ENCODE measurements at regions not wholly inside any gene's neighbourhood (a gene's known extent, or its start where the extent isn't known, plus 50 kb on each side); places are given as distances from the start of the nearest gene placed in this dataset.

DNA sequence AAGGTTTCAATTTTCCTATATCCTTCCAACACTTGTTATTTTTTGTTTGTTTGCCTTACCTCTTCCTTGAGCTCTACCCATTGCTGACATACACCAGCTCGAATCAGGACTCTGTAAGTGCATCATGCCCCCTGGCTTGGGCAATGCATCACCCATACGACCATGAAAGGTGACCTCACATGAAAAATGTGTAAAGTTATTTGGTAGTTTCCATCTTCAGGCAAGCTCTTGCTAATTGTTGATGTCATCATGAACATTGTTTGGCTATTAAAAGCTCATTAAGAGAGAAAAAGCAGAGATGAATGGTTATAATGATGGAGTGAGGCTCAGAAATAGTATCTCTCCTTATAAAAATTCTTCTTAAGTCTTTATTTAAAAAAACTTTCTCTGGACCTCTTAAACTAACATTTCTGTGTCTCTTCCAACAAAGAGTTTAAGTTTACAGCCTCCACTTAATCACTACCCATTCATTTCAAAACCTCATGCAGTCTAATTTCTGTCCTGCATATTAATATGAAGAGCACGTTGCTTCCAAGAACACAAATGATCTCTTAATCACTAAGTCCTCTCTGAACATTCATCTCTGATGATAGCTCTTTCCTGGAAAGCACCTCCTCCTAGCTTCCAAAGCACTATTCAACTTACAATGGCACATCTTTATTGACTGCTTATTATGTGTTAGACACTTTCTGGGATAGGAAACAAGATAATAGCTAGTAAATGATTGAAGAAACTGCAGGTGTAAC is 236.3 kb downstream of the NFKBIZ start:
- H3K9me3 ChIP-seq = no peaks in the 10 kb centered on the region
- TF ChIP-seq, protein P1, sequence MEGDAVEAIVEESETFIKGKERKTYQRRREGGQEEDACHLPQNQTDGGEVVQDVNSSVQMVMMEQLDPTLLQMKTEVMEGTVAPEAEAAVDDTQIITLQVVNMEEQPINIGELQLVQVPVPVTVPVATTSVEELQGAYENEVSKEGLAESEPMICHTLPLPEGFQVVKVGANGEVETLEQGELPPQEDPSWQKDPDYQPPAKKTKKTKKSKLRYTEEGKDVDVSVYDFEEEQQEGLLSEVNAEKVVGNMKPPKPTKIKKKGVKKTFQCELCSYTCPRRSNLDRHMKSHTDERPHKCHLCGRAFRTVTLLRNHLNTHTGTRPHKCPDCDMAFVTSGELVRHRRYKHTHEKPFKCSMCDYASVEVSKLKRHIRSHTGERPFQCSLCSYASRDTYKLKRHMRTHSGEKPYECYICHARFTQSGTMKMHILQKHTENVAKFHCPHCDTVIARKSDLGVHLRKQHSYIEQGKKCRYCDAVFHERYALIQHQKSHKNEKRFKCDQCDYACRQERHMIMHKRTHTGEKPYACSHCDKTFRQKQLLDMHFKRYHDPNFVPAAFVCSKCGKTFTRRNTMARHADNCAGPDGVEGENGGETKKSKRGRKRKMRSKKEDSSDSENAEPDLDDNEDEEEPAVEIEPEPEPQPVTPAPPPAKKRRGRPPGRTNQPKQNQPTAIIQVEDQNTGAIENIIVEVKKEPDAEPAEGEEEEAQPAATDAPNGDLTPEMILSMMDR (IDR thresholded peaks at IDR 0.05) = no peak
- no peaks in the 10 kb centered on the region for H3K4me1 ChIP-seq
- H3K27ac ChIP-seq = no peak overlapping the region
- 73 to 74% methylated on average over 3 of the region's 3 CpGs for WGBS, 2 donors
- H3K27me3 ChIP-seq = no peaks in the 10 kb centered on the region
- no peak overlapping the region for H3K4me3 ChIP-seq
- H3K36me3 ChIP-seq (ENCODE audit: low read depth, missing control alignments) = no peaks in the 10 kb centered on the region
- no peak for DNase-seq
- intact Hi-C loops (cut with DNase I; ENCODE audit: low total_unique reads) = no loop called here

DNA sequence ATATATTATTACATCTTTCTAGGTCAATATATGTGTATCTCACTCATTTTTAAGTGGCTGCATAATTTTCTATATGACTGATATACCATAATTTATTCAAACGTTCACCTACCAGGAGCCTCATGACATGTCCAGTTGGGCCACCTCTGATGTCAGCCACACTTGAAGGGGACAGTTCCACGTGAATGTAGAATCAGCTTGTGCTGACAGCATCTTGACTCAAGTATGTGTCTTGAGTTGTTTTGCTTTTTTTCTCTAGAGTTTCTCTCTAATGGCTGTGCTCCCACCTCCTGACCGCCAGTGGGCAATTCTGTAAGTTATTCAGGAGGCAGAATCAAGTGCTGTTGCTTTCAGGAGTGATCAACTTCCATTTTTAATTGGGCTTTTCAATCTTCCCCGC is 237.9 kb downstream of the NFKBIZ start:
- Histone ChIP-seq H3K4me3 (no peak overlapping the region), H3K4me1 (no peaks in the 10 kb centered on the region), H3K9me3 (no peaks in the 10 kb centered on the region), H3K27ac (no peak overlapping the region), H3K27me3 (no peaks in the 10 kb centered on the region), H3K36me3 (ENCODE audit: low read depth, missing control alignments) (no peaks in the 10 kb centered on the region)
- no peak for DNase-seq
- TF ChIP-seq, protein P1 (IDR thresholded peaks at IDR 0.05) = no peak
- no peak for TF ChIP-seq POLR2A (IDR thresholded peaks at IDR 0.05)
- WGBS, 2 donors = 83% methylated on average over 4 of the region's 4 CpGs
- intact Hi-C loops (cut with DNase I; ENCODE audit: low total_unique reads) = no loop called here

DNA sequence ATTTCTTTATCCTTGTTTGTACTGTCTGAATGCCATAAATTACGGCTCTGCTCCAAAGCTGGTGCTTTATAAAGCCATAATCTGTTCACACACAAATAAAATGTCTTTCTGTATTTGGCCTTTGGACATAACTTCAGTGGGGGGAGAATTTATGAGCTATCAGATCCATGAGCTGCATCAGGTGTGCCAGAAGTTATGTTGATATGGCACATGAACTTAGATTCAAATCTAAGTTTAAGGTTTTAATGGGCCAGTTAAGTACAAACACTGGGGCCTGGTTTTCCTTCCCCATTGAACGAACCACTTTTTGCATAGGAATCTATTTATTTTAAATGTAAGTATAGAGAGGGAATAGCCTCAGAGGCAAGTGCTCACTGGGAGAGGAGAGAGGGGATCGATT is 239.9 kb downstream of the NFKBIZ start:
- 58 to 62% methylated on average over 3 of the region's 3 CpGs for WGBS, 2 donors
- Histone ChIP-seq H3K36me3 (ENCODE audit: low read depth, missing control alignments) (no peaks in the 10 kb centered on the region), H3K4me3 (no peak overlapping the region), H3K9me3 (no peaks in the 10 kb centered on the region), H3K27ac (no peak overlapping the region), H3K4me1 (no peaks in the 10 kb centered on the region), H3K27me3 (no peaks in the 10 kb centered on the region)
- intact Hi-C loops (cut with DNase I; ENCODE audit: low total_unique reads) = no loop called here
- TF ChIP-seq, protein P1 (IDR thresholded peaks at IDR 0.05) = no peak
- TF ChIP-seq POLR2A (IDR thresholded peaks at IDR 0.05) = no peak
- DNase-seq = no peak

DNA sequence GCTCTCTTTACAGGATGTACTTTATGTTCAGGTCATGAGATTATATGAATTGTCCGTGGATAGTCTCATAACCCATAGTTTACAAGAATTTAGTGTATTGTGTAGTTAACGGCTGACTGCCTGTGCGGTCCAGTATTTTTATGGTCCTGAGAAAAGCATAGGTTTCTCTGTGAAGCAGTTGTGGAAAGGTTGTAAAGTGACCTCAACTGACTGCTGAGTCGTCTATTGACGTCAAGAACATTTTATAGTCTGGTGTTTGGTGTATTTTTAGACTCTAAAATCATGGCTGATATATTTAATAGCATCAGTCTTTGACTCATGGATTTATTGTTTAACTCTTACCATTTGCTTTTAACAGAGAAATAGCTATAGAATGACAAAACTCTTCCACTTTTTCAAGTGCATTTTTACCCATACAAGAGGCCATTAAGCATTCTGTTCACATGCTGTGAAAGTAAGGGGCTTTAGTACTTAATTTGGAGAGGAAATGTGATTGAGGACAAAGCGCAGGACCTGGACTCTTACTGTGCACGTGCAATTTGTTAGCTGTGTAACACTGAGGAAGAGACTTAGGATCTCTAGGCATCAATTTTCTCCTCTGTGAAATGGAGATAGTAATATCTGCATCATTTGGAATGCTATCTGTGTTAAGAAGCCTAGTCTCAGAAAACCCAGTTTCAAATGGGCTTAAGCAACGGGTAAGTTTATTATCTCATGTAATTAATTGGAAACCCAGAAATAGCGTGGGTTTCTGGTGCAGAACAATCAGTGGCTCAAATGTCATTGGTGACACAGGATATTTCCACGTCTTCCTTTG is 240.8 kb downstream of the NFKBIZ start:
- intact Hi-C loops (cut with DNase I; ENCODE audit: low total_unique reads) = no loop called here
- WGBS, 2 donors = 64 to 65% methylated on average over 10 of the region's 10 CpGs
- Histone ChIP-seq H3K27me3 (no peaks in the 10 kb centered on the region), H3K9me3 (no peaks in the 10 kb centered on the region), H3K4me3 (no peak overlapping the region), H3K36me3 (ENCODE audit: low read depth, missing control alignments) (no peaks in the 10 kb centered on the region), H3K4me1 (no peaks in the 10 kb centered on the region), H3K27ac (no peak overlapping the region)
- DNase-seq = no peak
- TF ChIP-seq POLR2A (IDR thresholded peaks at IDR 0.05) = no peak
- TF ChIP-seq, protein P1 (IDR thresholded peaks at IDR 0.05) = no peak
